ENCODE measurements at regions not wholly inside any gene's neighbourhood (a gene's known extent, or its start where the extent isn't known, plus 50 kb on each side); places are given as distances from the start of the nearest gene placed in this dataset.
"Not testable (repeated sequence)": the region's sequence is repeated elsewhere in the genome, so short reads cannot be mapped to it uniquely, and the experiment has no call there.

DNA sequence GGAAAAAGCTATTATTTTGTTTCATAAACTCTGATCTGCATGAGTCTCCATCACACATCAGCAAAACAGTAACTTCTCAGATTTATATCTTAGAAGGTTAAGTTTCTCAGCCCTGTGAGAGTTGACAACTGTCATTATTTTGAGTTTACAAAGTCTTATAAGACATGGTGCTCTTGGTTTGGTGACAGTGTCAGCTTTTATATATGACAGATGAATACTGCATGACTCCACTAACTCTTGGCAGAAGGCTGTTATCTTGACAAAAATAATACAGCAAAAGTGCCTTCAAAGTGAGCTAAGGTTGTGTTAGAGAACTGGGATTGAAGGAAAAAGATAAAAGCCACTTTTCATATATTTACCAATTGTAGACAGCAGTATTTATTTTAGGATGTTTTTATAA lies 528.4 kb upstream of the SOX9 start:
- Histone ChIP-seq H3K4me3 (no peak overlapping the region), H3K36me3 (ENCODE audit: low read depth) (no peaks in the 10 kb centered on the region), H2AFZ (no peak overlapping the region), H3F3A (ENCODE audit: insufficient read depth, low read depth) (no peaks in the 10 kb centered on the region), H4K20me1 (ENCODE audit: insufficient read depth) (no peaks in the 10 kb centered on the region), H3K9me3 (ENCODE audit: insufficient read depth, low read depth) (no peaks in the 10 kb centered on the region; the same call in 1 of the 2 replicates), H3K79me2 (ENCODE audit: low read depth) (no peaks in the 10 kb centered on the region), H3K4me2 (no peak overlapping the region), H3K9me2 (ENCODE audit: insufficient read depth) (no peaks in the 10 kb centered on the region), H3K27me3 (ENCODE audit: insufficient read depth, low read depth) (no peaks in the 10 kb centered on the region), H3K4me1 (replicated peaks; ENCODE audit: insufficient read depth) (no peaks in the 10 kb centered on the region), H3K27ac (no peak overlapping the region)
- no peak for TF ChIP-seq EZH2 (IDR thresholded peaks at IDR 0.05; ENCODE audit: low read depth)
- TF ChIP-seq, protein P1, sequence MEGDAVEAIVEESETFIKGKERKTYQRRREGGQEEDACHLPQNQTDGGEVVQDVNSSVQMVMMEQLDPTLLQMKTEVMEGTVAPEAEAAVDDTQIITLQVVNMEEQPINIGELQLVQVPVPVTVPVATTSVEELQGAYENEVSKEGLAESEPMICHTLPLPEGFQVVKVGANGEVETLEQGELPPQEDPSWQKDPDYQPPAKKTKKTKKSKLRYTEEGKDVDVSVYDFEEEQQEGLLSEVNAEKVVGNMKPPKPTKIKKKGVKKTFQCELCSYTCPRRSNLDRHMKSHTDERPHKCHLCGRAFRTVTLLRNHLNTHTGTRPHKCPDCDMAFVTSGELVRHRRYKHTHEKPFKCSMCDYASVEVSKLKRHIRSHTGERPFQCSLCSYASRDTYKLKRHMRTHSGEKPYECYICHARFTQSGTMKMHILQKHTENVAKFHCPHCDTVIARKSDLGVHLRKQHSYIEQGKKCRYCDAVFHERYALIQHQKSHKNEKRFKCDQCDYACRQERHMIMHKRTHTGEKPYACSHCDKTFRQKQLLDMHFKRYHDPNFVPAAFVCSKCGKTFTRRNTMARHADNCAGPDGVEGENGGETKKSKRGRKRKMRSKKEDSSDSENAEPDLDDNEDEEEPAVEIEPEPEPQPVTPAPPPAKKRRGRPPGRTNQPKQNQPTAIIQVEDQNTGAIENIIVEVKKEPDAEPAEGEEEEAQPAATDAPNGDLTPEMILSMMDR (conservative IDR thresholded peaks at IDR 0.05), result no peak
- intact Hi-C loops (cut with micrococcal nuclease; ENCODE audit: unreplicated experiment), result no loop called here
- ChIA-PET POLR2A (ENCODE audit: unreplicated experiment) (interaction anchor here (0.9 kb wide), 1 partner anchor 118 kb away, joined by 6 read pairs; no protein-coding TSS in a partner anchor), CTCF (no interaction called here)
- no peak for DNase-seq
- no TSS peak for BruUV-seq (replicated peaks)

DNA sequence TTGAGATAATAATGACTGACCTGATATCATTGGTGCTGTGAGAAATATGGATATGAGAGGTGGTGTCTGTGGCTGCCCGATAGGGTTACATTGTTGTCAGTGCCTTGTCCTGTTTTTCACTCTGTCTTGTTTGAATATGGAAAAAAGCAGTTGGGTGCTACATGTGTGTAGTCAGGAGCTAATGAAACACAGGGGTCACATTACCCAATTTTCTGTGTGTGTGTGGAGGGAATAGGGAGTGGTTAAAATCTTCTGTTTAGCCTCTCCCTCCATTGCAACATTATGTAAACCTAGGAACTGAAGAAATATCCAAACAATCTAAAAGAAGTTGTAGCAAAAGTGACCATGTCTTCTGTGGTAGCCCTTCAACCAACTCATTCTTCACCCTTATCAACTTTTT lies 527.7 kb upstream of the SOX9 start:
- H3K4me3 ChIP-seq, result no peak overlapping the region
- BruUV-seq (replicated peaks), result no TSS peak
- H3K27ac ChIP-seq, result no peak overlapping the region
- H3F3A ChIP-seq (ENCODE audit: insufficient read depth, low read depth), result no peaks in the 10 kb centered on the region
- H3K9me2 ChIP-seq (ENCODE audit: insufficient read depth), result no peaks in the 10 kb centered on the region
- intact Hi-C loops (cut with micrococcal nuclease; ENCODE audit: unreplicated experiment), result no loop called here
- no peaks in the 10 kb centered on the region for H3K4me1 ChIP-seq (replicated peaks; ENCODE audit: insufficient read depth)
- ChIA-PET CTCF (no interaction called here), POLR2A (ENCODE audit: unreplicated experiment) (interaction anchor here (0.9 kb wide), 1 partner anchor 117 kb away, joined by 6 read pairs; no protein-coding TSS in a partner anchor)
- DNase-seq, result no peak
- no peak overlapping the region for H2AFZ ChIP-seq
- TF ChIP-seq, protein P1 (conservative IDR thresholded peaks at IDR 0.05), result no peak
- TF ChIP-seq EZH2 (IDR thresholded peaks at IDR 0.05; ENCODE audit: low read depth), result no peak
- no peaks in the 10 kb centered on the region; the same call in 1 of the 2 replicates for H3K9me3 ChIP-seq (ENCODE audit: insufficient read depth, low read depth)
- no peaks in the 10 kb centered on the region for H3K36me3 ChIP-seq (ENCODE audit: low read depth)
- H3K79me2 ChIP-seq (ENCODE audit: low read depth), result no peaks in the 10 kb centered on the region
- H3K27me3 ChIP-seq (ENCODE audit: insufficient read depth, low read depth), result no peaks in the 10 kb centered on the region
- no peaks in the 10 kb centered on the region for H4K20me1 ChIP-seq (ENCODE audit: insufficient read depth)
- no peak overlapping the region for H3K4me2 ChIP-seq

DNA sequence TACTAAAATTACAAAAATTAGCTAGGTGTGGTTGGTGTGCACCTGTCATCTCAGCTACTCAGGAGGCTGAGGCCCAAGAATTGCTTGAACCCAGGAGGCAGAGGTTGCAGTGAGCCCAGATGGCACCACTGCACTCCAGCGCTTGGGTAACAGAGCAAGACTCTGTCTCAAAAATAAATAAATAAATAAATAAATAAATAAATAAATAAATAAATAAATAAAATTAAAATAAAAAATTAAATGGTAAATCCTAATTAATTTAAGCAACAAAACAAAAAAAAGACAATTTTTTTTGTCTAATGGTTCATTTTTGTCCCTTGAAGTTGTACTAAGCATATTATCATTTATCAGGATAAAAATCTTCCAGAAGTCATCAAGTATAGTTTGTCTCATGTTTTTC lies 521.2 kb upstream of the SOX9 start:
- BruUV-seq (replicated peaks); intact Hi-C loops (cut with micrococcal nuclease; ENCODE audit: unreplicated experiment); H3K4me1 ChIP-seq (replicated peaks; ENCODE audit: insufficient read depth): not testable (repeated sequence)

GRCh38 chr17:71600137-71600789 lies 520.6 kb upstream of the SOX9 start:
- Histone ChIP-seq H3K79me2 (ENCODE audit: low read depth) (no peaks in the 10 kb centered on the region), H3K27me3 (ENCODE audit: insufficient read depth, low read depth) (no peaks in the 10 kb centered on the region), H3K4me1 (replicated peaks; ENCODE audit: insufficient read depth) (no peaks in the 10 kb centered on the region), H3K36me3 (ENCODE audit: low read depth) (no peaks in the 10 kb centered on the region), H3K9me3 (ENCODE audit: insufficient read depth, low read depth) (0 out of 2 replicates have a peak, but pooled peaks cover 6% of the 10 kb centered on the region), H2AFZ (no peak overlapping the region), H3K4me2 (no peak overlapping the region), H3F3A (ENCODE audit: insufficient read depth, low read depth) (no peaks in the 10 kb centered on the region), H3K4me3 (no peak overlapping the region), H4K20me1 (ENCODE audit: insufficient read depth) (no peaks in the 10 kb centered on the region), H3K27ac (no peak overlapping the region), H3K9me2 (ENCODE audit: insufficient read depth) (no peaks in the 10 kb centered on the region)
- no TSS peak for BruUV-seq (replicated peaks)
- POLR2A ChIA-PET (ENCODE audit: unreplicated experiment), result no interaction called here
- CTCF ChIA-PET, result no interaction called here
- intact Hi-C loops (cut with micrococcal nuclease; ENCODE audit: unreplicated experiment), result no loop called here
- TF ChIP-seq, protein P1 (conservative IDR thresholded peaks at IDR 0.05), result no peak
- TF ChIP-seq EZH2 (IDR thresholded peaks at IDR 0.05; ENCODE audit: low read depth), result no peak
- DNase-seq, result no peak

More for the DNA sequence above, 521.2 kb upstream of the SOX9 start:
- H3K79me2 ChIP-seq (ENCODE audit: low read depth); POLR2A ChIA-PET (ENCODE audit: unreplicated experiment); H3K9me2 ChIP-seq (ENCODE audit: insufficient read depth); DNase-seq; H4K20me1 ChIP-seq (ENCODE audit: insufficient read depth); H2AFZ ChIP-seq; H3K27ac ChIP-seq; H3K9me3 ChIP-seq (ENCODE audit: insufficient read depth, low read depth); H3K27me3 ChIP-seq (ENCODE audit: insufficient read depth, low read depth); H3F3A ChIP-seq (ENCODE audit: insufficient read depth, low read depth); H3K4me2 ChIP-seq; H3K36me3 ChIP-seq (ENCODE audit: low read depth); CTCF ChIA-PET; H3K4me3 ChIP-seq: not testable (repeated sequence)

All from PC-9 (cell line).